Activated CD4-positive, alpha-beta memory T cell treated with anti-CD3 and anti-CD28 coated beads for 36 hours (primary cell): ENCODE measurements at regions not wholly inside any gene's neighbourhood (a gene's known extent, or its start where the extent isn't known, plus 50 kb on each side); places are given as distances from the start of the nearest gene placed in this dataset.

Source experiments
- CTCF ChIA-PET: fragments of 350-600 bp; sonication (Branson Sonifier 250); formaldehyde crosslinking; loops from one replicate; lab custom pipeline; 2021; ENCODE audit warnings: antibody characterized with exemption, inconsistent platforms; lab: Charles Lee
- POLR2A ChIA-PET: fragments of 350-600 bp; sonication (Branson Sonifier 250); formaldehyde crosslinking; loops from one replicate; lab custom pipeline; 2021; ENCODE audit warnings: antibody characterized with exemption; lab: Charles Lee
- DNase-seq: peaks from one replicate; pipeline ENCODE4 v3.0.0-alpha.2; 2020
- H3K27ac Mint-ChIP-seq: one replicate; pipeline ENCODE4 v1.8.0; 2021; ENCODE audit warnings: mixed read lengths
- H3K27me3 Mint-ChIP-seq: one replicate; pipeline ENCODE4 v1.8.0; 2021; ENCODE audit warnings: mixed read lengths
- H3K36me3 Mint-ChIP-seq: one replicate; pipeline ENCODE4 v1.8.0; 2021; ENCODE audit warnings: mixed read lengths
- H3K4me1 Mint-ChIP-seq: one replicate; pipeline ENCODE4 v1.8.0; 2021; ENCODE audit warnings: low read depth, mixed read lengths
- H3K4me3 Mint-ChIP-seq: one replicate; pipeline ENCODE4 v1.8.0; 2021; ENCODE audit warnings: mild to moderate bottlenecking, mixed read lengths
- H3K9me3 Mint-ChIP-seq: one replicate; pipeline ENCODE4 v1.8.0; 2021; ENCODE audit warnings: mixed read lengths
- intact Hi-C: fragments of 100-400 bp; cut with micrococcal nuclease; formaldehyde crosslinking; loops from one replicate; pipeline ENCODE4 v1.15.1; 2023

DNA sequence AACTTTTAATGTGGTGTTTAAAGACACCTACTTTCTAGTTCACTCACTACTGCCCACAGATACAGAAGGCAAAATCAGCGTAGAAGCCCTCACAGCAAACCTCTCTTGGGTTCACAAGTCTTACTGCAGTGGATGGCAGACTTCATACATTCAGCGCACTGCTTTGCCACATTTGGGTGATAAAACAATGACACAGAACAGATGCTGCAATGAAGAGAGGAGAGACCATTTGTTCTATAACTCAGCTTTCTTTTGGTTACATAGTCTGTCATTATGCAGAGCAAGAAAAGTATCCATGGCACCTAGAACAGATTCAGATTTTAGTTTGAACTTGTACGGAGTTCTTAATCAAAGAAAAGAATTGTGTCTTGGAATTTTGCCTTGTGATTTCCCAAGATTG, 459.0 kb downstream of the BCAT1 start:
- ChIA-PET CTCF (no interaction called here), POLR2A (no interaction called here)
- DNase-seq = no peak
- intact Hi-C loops = no loop called here
- no peak overlapping the region for H3K27ac Mint-ChIP-seq
- H3K27me3 Mint-ChIP-seq = no peaks in the 10 kb centered on the region
- H3K9me3 Mint-ChIP-seq = no peaks in the 10 kb centered on the region
- H3K36me3 Mint-ChIP-seq = no peaks in the 10 kb centered on the region
- no peaks in the 10 kb centered on the region for H3K4me1 Mint-ChIP-seq
- H3K4me3 Mint-ChIP-seq = no peak overlapping the region

- Mint-ChIP-seq H3K36me3 (no peaks in the 10 kb centered on the region), H3K27ac (no peak overlapping the region), H3K4me3 (no peak overlapping the region), H3K4me1 (no peaks in the 10 kb centered on the region), H3K9me3 (no peaks in the 10 kb centered on the region), H3K27me3 (no peaks in the 10 kb centered on the region)
- POLR2A ChIA-PET = no interaction called here
- CTCF ChIA-PET = no interaction called here
- intact Hi-C loops = no loop called here
- no peak for DNase-seq
Measured at GRCh38 chr12:24488906-24489619, 459.8 kb downstream of the BCAT1 start.

DNA sequence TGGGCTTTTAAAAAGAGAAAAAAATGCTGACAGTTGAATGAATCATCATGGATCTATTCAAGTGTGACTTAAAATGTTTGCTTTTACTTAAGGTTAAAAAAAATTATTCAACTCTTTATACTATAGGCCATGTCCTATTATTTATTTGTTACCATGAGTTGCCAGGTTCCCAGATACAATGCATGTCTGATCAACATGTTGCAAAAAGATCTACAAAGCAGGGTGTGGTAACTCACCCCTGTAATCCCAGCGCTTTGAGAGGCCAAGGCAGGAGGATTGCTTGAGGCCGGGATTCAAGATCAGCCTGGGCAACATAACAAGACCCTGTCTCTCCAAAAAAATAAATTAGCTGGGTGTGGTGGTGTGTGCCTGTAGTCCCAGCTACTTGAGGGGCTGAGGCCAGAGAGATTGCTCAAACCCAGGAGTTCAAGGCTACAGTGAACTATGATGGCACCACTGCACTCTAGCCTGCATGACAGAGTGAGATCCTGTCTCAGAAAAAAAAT, 460.8 kb downstream of the BCAT1 start:
- no peaks in the 10 kb centered on the region for H3K27me3 Mint-ChIP-seq
- no peak overlapping the region for H3K4me3 Mint-ChIP-seq
- CTCF ChIA-PET = no interaction called here
- no peaks in the 10 kb centered on the region for H3K36me3 Mint-ChIP-seq
- no peak for DNase-seq
- H3K27ac Mint-ChIP-seq = no peak overlapping the region
- POLR2A ChIA-PET = no interaction called here
- no peaks in the 10 kb centered on the region for H3K9me3 Mint-ChIP-seq
- intact Hi-C loops = no loop called here
- H3K4me1 Mint-ChIP-seq = no peaks in the 10 kb centered on the region

GRCh38 chr12:24487606-24488005, 461.3 kb downstream of the BCAT1 start:
- DNase-seq = no peak
- H3K36me3 Mint-ChIP-seq = no peaks in the 10 kb centered on the region
- H3K27me3 Mint-ChIP-seq = no peaks in the 10 kb centered on the region
- CTCF ChIA-PET = no interaction called here
- no peak overlapping the region for H3K27ac Mint-ChIP-seq
- H3K9me3 Mint-ChIP-seq = no peaks in the 10 kb centered on the region
- intact Hi-C loops = no loop called here
- POLR2A ChIA-PET = no interaction called here
- H3K4me3 Mint-ChIP-seq = no peak overlapping the region
- H3K4me1 Mint-ChIP-seq = no peaks in the 10 kb centered on the region

GRCh38 chr12:24483732-24484131, 465.2 kb downstream of the BCAT1 start:
- ChIA-PET CTCF (no interaction called here), POLR2A (no interaction called here)
- Mint-ChIP-seq H3K27me3 (no peaks in the 10 kb centered on the region), H3K27ac (no peak overlapping the region), H3K4me3 (no peak overlapping the region), H3K9me3 (no peaks in the 10 kb centered on the region), H3K36me3 (no peaks in the 10 kb centered on the region), H3K4me1 (no peaks in the 10 kb centered on the region)
- intact Hi-C loops = loop anchor here (2.0 kb wide), 1 partner anchor 245 kb away; no protein-coding TSS in a partner anchor
- no peak for DNase-seq

- DNase-seq = no peak
- CTCF ChIA-PET = no interaction called here
- Mint-ChIP-seq H3K4me1 (no peaks in the 10 kb centered on the region), H3K9me3 (no peaks in the 10 kb centered on the region), H3K36me3 (no peaks in the 10 kb centered on the region), H3K4me3 (no peak overlapping the region), H3K27ac (no peak overlapping the region), H3K27me3 (no peaks in the 10 kb centered on the region)
- POLR2A ChIA-PET = no interaction called here
- intact Hi-C loops = loop anchor here (2.0 kb wide), 1 partner anchor 246 kb away; no protein-coding TSS in a partner anchor
Measured at GRCh38 chr12:24482882-24483604, 465.9 kb downstream of the BCAT1 start.

GRCh38 chr12:24482044-24482443, 466.9 kb downstream of the BCAT1 start:
- Mint-ChIP-seq H3K27me3 (no peaks in the 10 kb centered on the region), H3K36me3 (no peaks in the 10 kb centered on the region), H3K4me3 (no peak overlapping the region), H3K4me1 (no peaks in the 10 kb centered on the region), H3K9me3 (no peaks in the 10 kb centered on the region), H3K27ac (no peak overlapping the region)
- DNase-seq = no peak
- CTCF ChIA-PET = no interaction called here
- POLR2A ChIA-PET = no interaction called here
- intact Hi-C loops = loop anchor here (2.0 kb wide), 1 partner anchor 247 kb away; no protein-coding TSS in a partner anchor

DNA sequence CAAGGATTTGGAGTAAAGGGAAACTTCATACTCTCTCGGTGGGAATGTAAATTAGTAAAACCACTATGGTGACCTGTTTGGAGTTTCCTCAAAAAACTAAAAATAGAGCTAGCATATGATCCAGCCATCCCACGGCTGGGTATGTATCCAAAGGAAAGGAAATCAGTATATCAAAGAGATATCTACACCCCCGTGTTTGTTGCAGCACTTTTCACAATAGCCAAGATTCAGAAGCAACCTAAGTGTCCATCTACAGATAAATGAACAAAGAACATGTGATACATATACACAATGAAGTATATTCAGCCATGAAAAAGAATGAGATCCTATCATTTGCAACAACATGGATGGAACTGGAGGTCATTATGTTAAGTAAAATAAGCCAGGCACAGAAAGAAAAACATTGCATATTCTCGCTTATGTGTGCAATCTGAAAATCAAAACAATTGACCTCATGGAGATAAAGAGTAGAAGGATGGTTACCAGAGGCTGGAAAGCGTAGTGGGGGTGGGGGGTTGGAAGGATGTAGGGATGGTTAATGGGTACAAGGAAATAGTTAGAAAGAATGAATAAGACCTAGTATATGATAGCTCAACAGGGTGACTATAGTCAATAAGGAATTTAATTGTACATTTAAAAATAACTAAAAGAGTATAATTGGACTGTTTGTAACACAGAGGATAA, 468.0 kb downstream of the BCAT1 start:
- intact Hi-C loops = no loop called here
- no peaks in the 10 kb centered on the region for H3K9me3 Mint-ChIP-seq
- H3K27me3 Mint-ChIP-seq = no peaks in the 10 kb centered on the region
- no peak for DNase-seq
- ChIA-PET POLR2A (no interaction called here), CTCF (no interaction called here)
- H3K27ac Mint-ChIP-seq = no peak overlapping the region
- H3K4me1 Mint-ChIP-seq = no peaks in the 10 kb centered on the region
- no peak overlapping the region for H3K4me3 Mint-ChIP-seq
- no peaks in the 10 kb centered on the region for H3K36me3 Mint-ChIP-seq

GRCh38 chr12:24479131-24479530, 469.8 kb downstream of the BCAT1 start:
- H3K4me1 Mint-ChIP-seq = no peaks in the 10 kb centered on the region
- no peak overlapping the region for H3K27ac Mint-ChIP-seq
- no peaks in the 10 kb centered on the region for H3K27me3 Mint-ChIP-seq
- intact Hi-C loops = no loop called here
- ChIA-PET POLR2A (no interaction called here), CTCF (no interaction called here)
- H3K4me3 Mint-ChIP-seq = no peak overlapping the region
- no peak for DNase-seq
- no peaks in the 10 kb centered on the region for H3K9me3 Mint-ChIP-seq
- no peaks in the 10 kb centered on the region for H3K36me3 Mint-ChIP-seq

DNA sequence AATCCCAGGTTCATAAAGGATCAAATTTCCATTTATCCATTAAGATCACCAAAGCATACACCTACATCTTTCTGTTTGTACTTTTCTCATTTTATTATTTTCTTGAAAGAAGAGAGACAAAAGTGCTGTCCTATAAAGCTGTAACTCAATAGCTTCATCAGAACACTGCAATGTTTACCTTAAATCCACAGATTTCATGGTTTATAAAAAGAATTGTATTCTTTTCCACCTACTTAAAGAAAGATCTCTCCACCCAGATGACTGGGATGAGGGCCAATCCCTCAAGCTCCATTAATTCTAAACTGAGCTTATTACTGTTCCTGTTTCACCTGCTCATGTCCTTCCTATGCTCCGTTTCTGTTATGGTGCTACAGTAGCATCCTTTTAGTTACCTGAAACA, 470.6 kb downstream of the BCAT1 start:
- intact Hi-C loops = no loop called here
- H3K4me3 Mint-ChIP-seq = no peak overlapping the region
- H3K36me3 Mint-ChIP-seq = no peaks in the 10 kb centered on the region
- H3K27me3 Mint-ChIP-seq = no peaks in the 10 kb centered on the region
- no peak overlapping the region for H3K27ac Mint-ChIP-seq
- no peaks in the 10 kb centered on the region for H3K4me1 Mint-ChIP-seq
- H3K9me3 Mint-ChIP-seq = no peaks in the 10 kb centered on the region
- ChIA-PET CTCF (interaction anchor here (0.6 kb wide), 1 partner anchor 300 kb away, joined by 3 read pairs; no protein-coding TSS in a partner anchor), POLR2A (no interaction called here)
- no peak for DNase-seq

DNA sequence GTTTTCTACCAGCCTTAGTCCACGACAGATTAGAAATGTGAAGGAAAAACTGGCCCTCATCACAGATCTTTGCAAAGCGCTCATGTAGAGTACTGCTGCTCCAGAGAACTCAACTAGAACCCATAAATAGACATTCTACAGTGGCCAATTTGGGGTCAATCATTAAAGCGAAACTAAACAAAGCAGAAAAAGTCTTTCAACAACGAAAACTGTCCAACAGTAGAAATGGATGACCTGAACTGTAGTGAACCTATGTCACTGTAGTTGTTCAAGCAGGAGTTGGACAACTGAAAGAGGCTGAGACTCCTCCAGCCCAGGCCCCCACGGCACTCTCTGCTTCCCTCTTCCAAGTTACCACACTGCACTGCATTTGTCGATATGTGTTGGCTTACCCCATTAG, 472.6 kb downstream of the BCAT1 start:
- intact Hi-C loops = no loop called here
- CTCF ChIA-PET = no interaction called here
- POLR2A ChIA-PET = no interaction called here
- Mint-ChIP-seq H3K27ac (no peak overlapping the region), H3K27me3 (no peaks in the 10 kb centered on the region), H3K9me3 (no peaks in the 10 kb centered on the region), H3K36me3 (no peaks in the 10 kb centered on the region), H3K4me1 (no peaks in the 10 kb centered on the region), H3K4me3 (no peak overlapping the region)
- no peak for DNase-seq

DNA sequence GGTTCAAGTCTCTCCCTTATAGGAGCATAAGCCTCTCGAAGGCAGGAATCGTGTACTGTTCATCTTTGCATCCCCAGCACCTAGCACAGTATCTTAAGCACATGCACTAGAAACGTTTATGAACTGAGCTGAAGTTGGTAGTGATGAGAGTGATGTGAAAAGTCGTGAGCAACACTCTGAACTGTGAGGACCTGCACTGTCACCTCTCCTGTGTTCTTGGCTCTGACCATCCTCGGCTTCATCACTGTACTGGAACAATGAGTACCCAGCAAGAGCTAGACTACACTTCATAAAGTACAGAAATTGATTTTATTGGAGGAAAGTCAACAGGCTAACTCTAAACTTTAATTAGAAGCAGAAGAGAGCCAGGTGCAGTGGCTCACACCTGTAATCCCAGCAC, 473.6 kb downstream of the BCAT1 start:
- H3K27ac Mint-ChIP-seq = no peak overlapping the region
- intact Hi-C loops = no loop called here
- H3K27me3 Mint-ChIP-seq = no peaks in the 10 kb centered on the region
- CTCF ChIA-PET = no interaction called here
- DNase-seq = no peak
- POLR2A ChIA-PET = no interaction called here
- no peaks in the 10 kb centered on the region for H3K9me3 Mint-ChIP-seq
- H3K4me3 Mint-ChIP-seq = no peak overlapping the region
- no peaks in the 10 kb centered on the region for H3K4me1 Mint-ChIP-seq
- H3K36me3 Mint-ChIP-seq = no peaks in the 10 kb centered on the region
